HG02938 (cell line): ENCODE measurements at regions not wholly inside any gene's neighbourhood (a gene's known extent, or its start where the extent isn't known, plus 50 kb on each side); places are given as distances from the start of the nearest gene placed in this dataset.

Source experiments
- ATAC-seq: cut with Tn5 transposase; IDR thresholded peaks from one replicate; pipeline ENCODE4 v1.9.1; 2021; ENCODE audit warnings: mild to moderate bottlenecking, moderate library complexity; ENCODE audit not compliant: unreplicated experiment

- no peak for ATAC-seq
Observed at GRCh38 chr15:70407955-70408354, 310.2 kb upstream of the TLE3 start.

GRCh38 chr15:70407336-70407670 is 309.6 kb upstream of the TLE3 start:
- ATAC-seq = no peak

GRCh38 chr15:70406617-70407335 is 309.1 kb upstream of the TLE3 start:
- ATAC-seq = no peak

- no peak for ATAC-seq
Observed at GRCh38 chr15:70401709-70402108, 304.0 kb upstream of the TLE3 start.

GRCh38 chr15:70400766-70401541 is 303.2 kb upstream of the TLE3 start:
- ATAC-seq = no peak

GRCh38 chr15:70399204-70399603 is 301.5 kb upstream of the TLE3 start:
- ATAC-seq = no peak

- no peak for ATAC-seq
Observed at GRCh38 chr15:70398694-70399093, 301.0 kb upstream of the TLE3 start.

- ATAC-seq = no peak
Observed at GRCh38 chr15:70396807-70397206, 299.1 kb upstream of the TLE3 start.

GRCh38 chr15:70395164-70395563 is 297.4 kb upstream of the TLE3 start:
- no peak for ATAC-seq

GRCh38 chr15:70390723-70391122 is 293.0 kb upstream of the TLE3 start:
- no peak for ATAC-seq

- ATAC-seq = no peak
Observed at GRCh38 chr15:70387993-70388392, 290.3 kb upstream of the TLE3 start.

GRCh38 chr15:70387081-70387480 is 289.4 kb upstream of the TLE3 start:
- ATAC-seq = no peak

GRCh38 chr15:70385711-70386110 is 288.0 kb upstream of the TLE3 start:
- ATAC-seq = no peak

GRCh38 chr15:70385052-70385451 is 287.3 kb upstream of the TLE3 start:
- ATAC-seq = no peak

- ATAC-seq = no peak
Observed at GRCh38 chr15:70383856-70384255, 286.1 kb upstream of the TLE3 start.

GRCh38 chr15:70382762-70383458 is 285.2 kb upstream of the TLE3 start:
- no peak for ATAC-seq

- ATAC-seq = no peak
Observed at GRCh38 chr15:70382009-70382749, 284.5 kb upstream of the TLE3 start.

GRCh38 chr15:70379938-70380883 is 282.5 kb upstream of the TLE3 start:
- ATAC-seq = no peak

GRCh38 chr15:70379134-70379533 is 281.4 kb upstream of the TLE3 start:
- no peak for ATAC-seq
